ENCODE measurements at regions not wholly inside any gene's neighbourhood (a gene's known extent, or its start where the extent isn't known, plus 50 kb on each side); places are given as distances from the start of the nearest gene placed in this dataset.
"Not testable (repeated sequence)": the region's sequence is repeated elsewhere in the genome, so short reads cannot be mapped to it uniquely, and the experiment has no call there.

GRCh38 chr2:118791483-118791882 is 56.0 kb downstream of the EN1 start:
- no peak for DNase-seq (ENCODE audit: low read depth)

GRCh38 chr2:118786746-118787145 is 60.7 kb downstream of the EN1 start:
- no peak for DNase-seq (ENCODE audit: low read depth)

DNA sequence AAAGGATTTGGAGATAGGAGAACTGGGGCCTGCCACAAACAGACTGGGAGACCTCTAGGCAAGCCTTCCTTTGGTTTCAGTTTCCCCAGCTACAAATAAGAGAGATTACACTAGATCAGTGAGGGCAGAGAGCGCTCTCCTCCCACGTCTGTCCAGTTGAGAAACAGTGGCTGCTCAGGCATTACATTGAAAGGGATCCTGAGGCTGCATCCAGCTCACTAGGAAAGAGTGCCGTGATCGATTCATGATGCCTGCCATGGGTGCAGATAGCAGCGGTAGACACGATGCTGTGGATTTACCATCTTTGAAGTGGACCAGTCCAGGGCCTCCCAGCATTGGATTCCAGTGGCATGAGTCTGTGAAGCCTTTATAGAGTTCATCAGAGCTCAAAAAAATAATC is 62.6 kb downstream of the EN1 start:
- no peak for DNase-seq (ENCODE audit: low read depth)

DNA sequence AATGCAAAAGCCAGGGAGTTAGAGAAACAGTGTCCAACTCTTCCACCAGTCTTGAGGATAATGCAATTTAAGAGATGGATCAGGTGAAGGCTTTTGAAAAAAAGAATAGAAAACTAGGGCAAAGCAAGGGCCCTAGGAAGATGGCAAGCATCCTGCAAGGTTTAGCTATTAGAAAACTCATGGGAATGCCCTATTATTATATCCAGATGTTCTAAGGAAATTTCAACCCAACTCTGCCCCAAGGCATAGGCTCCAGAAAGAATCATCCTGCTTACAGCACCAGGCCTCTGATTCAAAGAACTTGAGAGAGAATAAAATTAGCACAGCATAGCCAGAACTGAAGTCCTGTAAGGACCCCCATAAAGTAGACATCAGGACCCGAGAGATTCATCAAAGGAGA is 68.1 kb downstream of the EN1 start:
- no peak for DNase-seq (ENCODE audit: low read depth)

GRCh38 chr2:118774458-118775133 is 72.9 kb downstream of the EN1 start:
- DNase-seq (ENCODE audit: low read depth): no peak

- DNase-seq (ENCODE audit: low read depth): no peak
Observed at GRCh38 chr2:118773826-118774225, 73.6 kb downstream of the EN1 start.

DNA sequence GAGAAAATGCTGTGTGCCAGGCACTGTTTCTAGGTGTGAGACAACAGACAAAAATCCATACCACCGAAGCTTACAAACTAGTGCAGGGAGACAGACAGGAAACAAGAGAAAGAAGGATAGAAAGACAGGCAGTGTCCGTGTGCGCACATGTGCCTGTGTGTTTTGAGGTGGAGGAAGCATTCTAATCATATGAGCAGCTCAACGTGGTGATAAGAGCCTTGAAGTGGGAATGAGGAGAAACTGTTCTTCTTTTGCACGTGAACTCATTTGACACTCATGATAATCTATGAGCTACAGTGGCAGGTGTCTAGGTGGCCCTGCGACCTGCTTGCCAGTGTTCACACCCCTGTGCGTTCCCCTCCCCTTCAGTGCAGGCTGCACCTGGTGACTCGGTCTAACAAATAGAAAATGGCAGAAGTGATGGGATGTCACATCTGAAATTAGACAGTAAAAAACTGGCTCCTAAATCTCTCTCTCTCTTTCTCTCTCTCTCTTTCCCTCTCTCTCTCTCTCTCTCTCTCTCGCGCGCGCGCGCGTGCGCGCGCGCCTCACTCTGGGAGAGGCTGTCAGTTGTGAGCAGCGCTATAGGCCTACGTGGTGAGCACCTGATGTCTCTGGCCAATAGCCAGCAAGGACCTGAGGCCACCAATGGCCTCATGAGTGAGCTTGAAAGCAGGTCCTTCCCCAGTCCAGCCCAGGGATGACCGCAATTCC is 74.8 kb downstream of the EN1 start:
- DNase-seq (ENCODE audit: low read depth): no peak

DNA sequence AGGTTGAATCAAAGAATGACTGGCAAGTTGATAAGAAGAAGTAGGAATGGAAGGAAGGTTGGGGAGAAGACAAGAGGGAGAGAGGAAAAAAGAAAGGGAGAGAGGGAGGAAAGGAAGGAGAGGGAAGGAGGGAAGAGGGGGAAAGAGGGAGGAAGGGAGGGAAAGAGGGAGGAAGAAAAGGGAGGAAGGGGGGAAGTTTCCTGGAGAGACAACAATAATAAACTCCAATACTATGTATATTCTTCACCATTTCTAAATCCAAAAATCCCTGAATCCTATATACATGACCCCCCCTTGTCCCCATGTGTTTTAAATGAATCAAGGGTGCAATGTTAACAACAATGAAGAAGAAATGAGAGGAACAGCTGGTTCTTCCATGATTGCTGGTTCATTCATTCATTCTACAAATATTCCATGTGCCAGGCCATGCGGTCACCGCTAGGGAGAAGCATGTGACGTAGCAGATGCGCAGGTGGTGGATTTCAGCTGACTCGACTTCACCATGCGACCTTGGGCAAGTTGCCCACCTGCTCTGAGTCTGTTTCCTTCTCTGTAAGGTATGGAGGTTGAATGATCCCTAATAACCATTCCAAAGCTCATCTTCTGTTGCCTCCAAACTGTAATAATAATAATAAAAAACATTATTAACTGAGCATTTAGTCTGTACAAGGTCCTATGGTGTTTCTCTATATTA is 77.6 kb downstream of the EN1 start:
- DNase-seq (ENCODE audit: low read depth): no peak

DNA sequence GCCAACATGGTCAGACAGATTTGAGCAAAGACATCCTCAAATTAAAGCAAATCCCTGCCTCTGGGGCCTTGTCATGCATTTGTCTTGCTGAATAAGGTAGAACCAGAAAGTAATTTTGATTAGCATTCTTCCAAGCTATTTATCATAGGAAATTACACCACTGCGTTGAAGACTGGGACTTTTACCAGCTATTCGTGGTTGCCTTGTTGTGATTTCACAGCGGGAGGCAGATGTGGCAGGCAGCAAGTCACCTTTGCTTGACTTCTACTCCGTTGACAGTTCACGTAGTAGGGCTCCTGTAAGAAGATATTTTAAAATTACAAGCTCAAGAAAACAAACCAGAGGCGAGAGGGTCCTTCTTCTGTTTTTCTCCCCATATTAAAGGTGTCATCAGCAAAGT is 80.6 kb downstream of the EN1 start:
- no peak for DNase-seq (ENCODE audit: low read depth)

GRCh38 chr2:118764855-118765254 is 82.6 kb downstream of the EN1 start:
- DNase-seq (ENCODE audit: low read depth): no peak

- DNase-seq (ENCODE audit: low read depth): no peak
Observed at GRCh38 chr2:118763797-118764196, 83.7 kb downstream of the EN1 start.

GRCh38 chr2:118762290-118762689 is 85.2 kb downstream of the EN1 start:
- no peak for DNase-seq (ENCODE audit: low read depth)

GRCh38 chr2:118761771-118762170 is 85.7 kb downstream of the EN1 start:
- DNase-seq (ENCODE audit: low read depth): no peak

- no peak for DNase-seq (ENCODE audit: low read depth)
Observed at GRCh38 chr2:118755901-118756300, 91.5 kb downstream of the EN1 start.

DNA sequence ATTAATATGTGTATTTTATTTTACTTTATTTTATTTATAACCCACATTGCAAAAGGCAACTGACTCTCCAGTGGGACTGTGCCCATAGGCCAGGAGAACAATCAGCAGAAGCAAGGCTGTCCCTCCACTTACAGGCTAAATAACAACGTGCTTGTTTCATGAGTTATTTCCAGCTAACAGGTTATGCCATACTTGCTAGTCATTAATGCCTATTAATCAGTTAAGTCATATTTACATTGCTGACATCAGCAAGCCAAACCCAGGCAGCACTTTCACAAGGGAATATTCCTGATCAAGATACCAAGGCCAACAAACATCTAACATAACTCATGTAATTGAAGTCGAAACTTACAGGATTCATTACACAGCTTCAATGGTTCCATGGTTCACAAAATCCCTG is 92.1 kb downstream of the EN1 start:
- DNase-seq (ENCODE audit: low read depth): no peak

DNA sequence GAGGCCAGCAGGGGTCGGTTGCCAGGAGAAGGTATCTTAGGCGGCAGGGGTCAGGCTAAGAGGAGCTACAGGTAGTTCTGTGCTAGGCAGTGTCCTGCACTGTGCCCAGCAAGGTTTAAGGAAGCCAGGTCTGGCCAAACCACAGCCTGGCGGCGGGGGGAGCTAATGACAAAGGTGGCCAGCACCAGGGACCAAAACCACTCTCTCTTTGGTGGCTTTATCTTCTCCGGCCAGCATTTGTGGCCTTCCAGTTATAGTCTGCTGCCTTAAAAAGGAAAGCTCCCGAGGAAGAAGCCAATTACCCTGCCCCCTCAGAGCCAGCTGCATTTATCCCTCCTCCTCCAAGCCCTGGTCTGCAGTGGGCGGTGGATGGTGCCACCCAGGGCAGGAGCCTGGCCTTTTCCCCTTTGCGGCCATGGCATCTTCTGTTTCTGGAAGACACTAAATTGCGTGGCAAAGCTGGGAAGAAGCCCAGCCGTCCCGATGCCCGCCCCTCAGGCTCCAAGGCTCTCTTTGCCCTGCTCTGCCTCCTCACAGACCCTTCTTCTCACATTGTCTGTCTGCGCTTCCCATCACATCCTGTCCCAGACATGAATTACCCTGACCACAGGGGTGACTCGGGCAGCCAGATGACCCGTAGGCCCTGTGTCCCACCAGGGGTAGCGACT is 94.6 kb downstream of the EN1 start:
- no peak for DNase-seq (ENCODE audit: low read depth)

DNA sequence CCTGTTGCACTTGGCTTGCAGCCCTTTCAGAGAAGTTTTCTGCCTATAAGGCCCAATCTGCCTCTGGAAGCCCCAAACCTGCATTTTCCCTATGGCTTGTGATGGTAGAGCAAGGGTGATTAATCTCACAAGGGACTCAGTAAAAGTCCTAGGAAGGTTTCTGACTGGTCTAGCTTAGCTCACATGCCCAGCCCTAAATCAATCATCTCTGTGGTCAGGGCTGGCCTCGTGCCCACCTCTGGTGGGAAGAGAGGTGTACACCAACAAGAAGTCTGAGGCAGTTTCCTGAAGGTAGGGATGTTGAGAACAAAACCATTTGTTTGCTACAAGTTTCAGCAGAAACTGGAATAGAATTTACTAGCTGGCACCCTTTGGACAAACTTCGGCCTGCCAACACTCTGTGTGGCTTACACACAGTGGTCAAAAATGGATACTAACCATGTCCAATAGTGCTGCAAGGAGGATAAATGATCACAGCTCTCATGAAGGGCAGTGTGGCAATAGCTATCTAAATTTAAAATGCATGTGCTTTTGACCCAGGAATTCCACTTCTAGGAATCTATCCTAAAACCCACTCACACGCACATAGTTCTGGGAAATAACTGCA is 96.4 kb downstream of the EN1 start:
- DNase-seq (ENCODE audit: low read depth): no peak

- no peak for DNase-seq (ENCODE audit: low read depth)
Observed at GRCh38 chr2:118748245-118748885, 99.1 kb downstream of the EN1 start.

- DNase-seq (ENCODE audit: low read depth): no peak
Observed at GRCh38 chr2:118747637-118748036, 99.8 kb downstream of the EN1 start.

DNA sequence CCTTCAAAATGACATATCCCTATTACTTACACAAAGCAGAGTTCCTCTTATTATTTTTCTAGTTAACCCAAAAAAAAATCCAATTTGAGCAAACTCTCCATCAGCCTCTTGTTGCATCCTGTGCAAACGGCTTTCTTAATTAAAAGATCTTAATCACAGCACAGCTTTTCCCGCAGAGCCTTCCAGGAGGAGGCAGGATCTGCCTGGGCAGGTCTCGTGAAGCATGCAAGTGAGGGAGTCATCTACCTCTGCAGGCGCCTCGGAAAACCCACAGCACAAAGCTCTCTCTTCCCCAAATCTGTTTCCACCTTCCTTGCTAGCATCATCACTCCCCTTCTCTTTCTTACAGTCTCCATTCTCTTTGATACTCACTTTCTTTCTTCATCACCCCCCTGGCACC is 100.4 kb downstream of the EN1 start:
- no peak for DNase-seq (ENCODE audit: low read depth)

DNA sequence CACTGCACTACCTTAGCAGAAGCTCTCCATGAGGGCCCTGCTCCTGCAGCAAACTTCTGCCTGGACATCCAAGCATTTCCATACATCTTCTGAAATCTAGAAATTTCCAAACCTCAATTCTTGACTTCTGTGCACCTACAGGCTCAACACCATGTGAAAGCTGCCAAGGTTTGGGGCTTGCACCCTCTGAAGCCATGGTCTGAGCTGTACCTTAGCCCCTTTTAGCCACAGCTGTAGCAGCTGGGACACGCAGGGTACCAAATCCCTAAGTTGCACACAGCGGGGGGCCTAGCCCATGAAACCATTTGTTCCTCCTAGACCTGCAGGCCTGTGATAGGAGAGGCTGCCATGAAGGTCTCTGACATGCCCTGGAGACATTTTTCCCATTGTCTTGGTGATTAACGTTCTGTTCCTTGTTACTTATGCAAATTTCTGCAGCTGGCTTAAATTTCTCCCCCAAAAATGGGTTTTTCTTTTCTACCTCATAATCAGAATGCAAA is 102.7 kb downstream of the EN1 start:
- DNase-seq (ENCODE audit: low read depth): not testable (repeated sequence)

Measured in activated T-helper 1 cell treated with Interleukin-2 at 50 U/mL for 16 hours (primary cell).